ENCODE measurements at regions not wholly inside any gene's neighbourhood (a gene's known extent, or its start where the extent isn't known, plus 50 kb on each side); places are given as distances from the start of the nearest gene placed in this dataset.

DNA sequence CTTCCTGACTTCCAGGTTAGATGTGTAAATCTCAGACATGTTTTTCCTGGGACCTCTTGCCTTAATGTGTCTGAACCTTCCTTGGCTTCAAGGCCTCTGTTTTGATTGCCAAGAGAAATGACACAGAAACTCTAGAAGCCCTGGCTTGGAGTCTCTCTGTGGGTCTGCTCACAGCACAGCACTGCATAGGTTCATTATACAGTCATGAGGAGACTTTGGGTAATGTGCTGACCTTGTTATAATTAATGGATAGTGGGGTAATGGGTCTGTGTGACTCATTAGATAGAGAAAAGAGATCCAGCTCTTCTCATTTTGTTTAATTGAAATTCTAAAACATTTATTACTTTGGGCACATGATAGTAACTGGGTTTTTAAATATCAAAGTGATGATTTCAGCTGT, 175.8 kb upstream of the GLRA1 start:
- no peak overlapping the region for H3K4me3 ChIP-seq (ENCODE audit: low read length)
- no peak for TF ChIP-seq EZH2phosphoT487 (IDR thresholded peaks at IDR 0.05; ENCODE audit: low read depth)
- TF ChIP-seq, protein P1, sequence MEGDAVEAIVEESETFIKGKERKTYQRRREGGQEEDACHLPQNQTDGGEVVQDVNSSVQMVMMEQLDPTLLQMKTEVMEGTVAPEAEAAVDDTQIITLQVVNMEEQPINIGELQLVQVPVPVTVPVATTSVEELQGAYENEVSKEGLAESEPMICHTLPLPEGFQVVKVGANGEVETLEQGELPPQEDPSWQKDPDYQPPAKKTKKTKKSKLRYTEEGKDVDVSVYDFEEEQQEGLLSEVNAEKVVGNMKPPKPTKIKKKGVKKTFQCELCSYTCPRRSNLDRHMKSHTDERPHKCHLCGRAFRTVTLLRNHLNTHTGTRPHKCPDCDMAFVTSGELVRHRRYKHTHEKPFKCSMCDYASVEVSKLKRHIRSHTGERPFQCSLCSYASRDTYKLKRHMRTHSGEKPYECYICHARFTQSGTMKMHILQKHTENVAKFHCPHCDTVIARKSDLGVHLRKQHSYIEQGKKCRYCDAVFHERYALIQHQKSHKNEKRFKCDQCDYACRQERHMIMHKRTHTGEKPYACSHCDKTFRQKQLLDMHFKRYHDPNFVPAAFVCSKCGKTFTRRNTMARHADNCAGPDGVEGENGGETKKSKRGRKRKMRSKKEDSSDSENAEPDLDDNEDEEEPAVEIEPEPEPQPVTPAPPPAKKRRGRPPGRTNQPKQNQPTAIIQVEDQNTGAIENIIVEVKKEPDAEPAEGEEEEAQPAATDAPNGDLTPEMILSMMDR (IDR thresholded peaks at IDR 0.05; ENCODE audit: low read depth, low read length): no peak
- no peaks in the 10 kb centered on the region for H4K20me1 ChIP-seq (ENCODE audit: insufficient read depth, low read length)
- no peak overlapping the region for H3K27ac ChIP-seq (ENCODE audit: low read length)
- H3K27me3 ChIP-seq (ENCODE audit: low read depth, low read length): no peaks in the 10 kb centered on the region
- no peak overlapping the region for H3K9ac ChIP-seq (ENCODE audit: low read length)
- H3K79me2 ChIP-seq (ENCODE audit: low read length): no peaks in the 10 kb centered on the region
- H3K9me3 ChIP-seq (ENCODE audit: insufficient read depth, low read length): no peaks in the 10 kb centered on the region
- no peaks in the 10 kb centered on the region for H3K36me3 ChIP-seq (replicated peaks; ENCODE audit: low read depth, low read length)
- H2AFZ ChIP-seq (ENCODE audit: low read depth, low read length): no peak overlapping the region
- H3K4me1 ChIP-seq (ENCODE audit: low read length): no peaks in the 10 kb centered on the region
- H3K4me2 ChIP-seq (ENCODE audit: low read length): no peak overlapping the region

DNA sequence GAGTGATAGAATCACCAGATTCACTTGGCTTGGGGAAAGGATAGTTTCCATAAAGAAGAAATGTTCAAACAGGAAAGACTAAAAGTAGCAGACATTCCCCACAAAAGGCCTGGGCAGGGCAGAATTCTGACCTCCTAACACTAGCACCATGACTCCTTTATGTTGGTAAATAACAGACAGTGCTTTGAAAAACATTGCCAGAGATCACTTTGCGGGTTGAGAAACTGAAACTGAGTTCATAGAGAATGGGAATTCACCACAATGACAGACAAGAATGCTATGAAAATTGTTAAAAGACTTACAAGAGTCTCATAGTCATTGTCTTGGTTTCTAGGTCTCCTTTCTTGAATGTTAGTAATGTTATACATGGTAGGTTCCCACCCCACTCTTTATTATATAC, 172.5 kb upstream of the GLRA1 start:
- TF ChIP-seq EZH2phosphoT487 (IDR thresholded peaks at IDR 0.05; ENCODE audit: low read depth): no peak
- TF ChIP-seq, protein P1 (IDR thresholded peaks at IDR 0.05; ENCODE audit: low read depth, low read length): no peak
- no peak overlapping the region for H2AFZ ChIP-seq (ENCODE audit: low read depth, low read length)

DNA sequence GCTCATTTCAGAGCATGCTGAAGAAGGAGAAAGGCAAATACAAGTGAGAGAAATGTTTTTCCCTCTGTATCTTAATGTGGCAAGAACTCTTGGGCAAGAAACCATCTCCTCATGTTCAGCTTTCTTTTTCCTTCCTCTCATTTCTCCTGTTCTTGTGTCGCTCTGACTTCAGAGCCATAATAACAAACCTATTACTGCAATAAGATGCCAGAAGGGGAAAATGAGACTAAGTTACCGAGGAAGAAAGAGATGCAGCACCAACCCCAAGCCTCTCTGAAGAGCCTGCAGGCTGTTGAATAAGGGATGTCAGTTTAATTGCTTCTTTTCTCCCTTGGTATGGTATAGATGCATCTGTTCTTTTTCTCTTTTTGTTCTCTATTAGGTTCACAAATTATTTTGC, 170.1 kb upstream of the GLRA1 start:
- no peak for TF ChIP-seq EZH2phosphoT487 (IDR thresholded peaks at IDR 0.05; ENCODE audit: low read depth)
- TF ChIP-seq, protein P1 (IDR thresholded peaks at IDR 0.05; ENCODE audit: low read depth, low read length): no peak
- Histone ChIP-seq H3K4me3 (ENCODE audit: low read length) (no peak overlapping the region), H3K27me3 (ENCODE audit: low read depth, low read length) (no peaks in the 10 kb centered on the region), H3K9ac (ENCODE audit: low read length) (no peak overlapping the region), H3K27ac (ENCODE audit: low read length) (no peak overlapping the region), H2AFZ (ENCODE audit: low read depth, low read length) (no peak overlapping the region), H4K20me1 (ENCODE audit: insufficient read depth, low read length) (no peaks in the 10 kb centered on the region), H3K4me1 (ENCODE audit: low read length) (no peaks in the 10 kb centered on the region), H3K36me3 (replicated peaks; ENCODE audit: low read depth, low read length) (no peaks in the 10 kb centered on the region), H3K4me2 (ENCODE audit: low read length) (no peak overlapping the region), H3K9me3 (ENCODE audit: insufficient read depth, low read length) (no peaks in the 10 kb centered on the region), H3K79me2 (ENCODE audit: low read length) (no peaks in the 10 kb centered on the region)

More for the DNA sequence above, 172.5 kb upstream of the GLRA1 start:
- H3K27me3 ChIP-seq (ENCODE audit: low read depth, low read length): no peaks in the 10 kb centered on the region
- H3K4me2 ChIP-seq (ENCODE audit: low read length): no peak overlapping the region
- H3K9me3 ChIP-seq (ENCODE audit: insufficient read depth, low read length): no peaks in the 10 kb centered on the region
- no peaks in the 10 kb centered on the region for H3K79me2 ChIP-seq (ENCODE audit: low read length)
- H3K9ac ChIP-seq (ENCODE audit: low read length): no peak overlapping the region
- H4K20me1 ChIP-seq (ENCODE audit: insufficient read depth, low read length): no peaks in the 10 kb centered on the region
- no peaks in the 10 kb centered on the region for H3K4me1 ChIP-seq (ENCODE audit: low read length)
- H3K4me3 ChIP-seq (ENCODE audit: low read length): no peak overlapping the region
- no peak overlapping the region for H3K27ac ChIP-seq (ENCODE audit: low read length)
- H3K36me3 ChIP-seq (replicated peaks; ENCODE audit: low read depth, low read length): no peaks in the 10 kb centered on the region

DNA sequence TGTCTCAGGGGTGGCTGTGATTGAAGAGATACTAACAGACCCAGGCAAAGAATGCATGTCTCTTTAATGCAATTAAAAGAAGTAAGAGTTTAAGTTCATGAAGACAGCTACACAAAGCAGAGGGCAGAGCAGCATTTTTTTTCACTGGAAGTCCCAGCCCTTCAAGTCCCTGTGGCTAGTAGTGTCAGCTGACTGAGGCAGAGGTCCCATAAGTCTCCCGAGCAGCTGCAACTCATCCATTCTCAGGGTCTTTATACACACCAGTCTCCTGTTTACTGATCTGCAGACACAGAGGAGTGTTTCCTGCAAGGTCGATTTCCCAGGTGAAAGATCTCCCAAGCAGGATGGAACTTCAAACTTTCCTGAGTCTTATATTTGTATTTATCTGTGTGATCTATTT, 169.4 kb upstream of the GLRA1 start:
- no peaks in the 10 kb centered on the region for H4K20me1 ChIP-seq (ENCODE audit: insufficient read depth, low read length)
- TF ChIP-seq EZH2phosphoT487 (IDR thresholded peaks at IDR 0.05; ENCODE audit: low read depth): no peak
- TF ChIP-seq, protein P1 (IDR thresholded peaks at IDR 0.05; ENCODE audit: low read depth, low read length): no peak

More for the DNA sequence above, 169.4 kb upstream of the GLRA1 start:
- no peaks in the 10 kb centered on the region for H3K27me3 ChIP-seq (ENCODE audit: low read depth, low read length)
- no peaks in the 10 kb centered on the region for H3K79me2 ChIP-seq (ENCODE audit: low read length)
- H3K4me3 ChIP-seq (ENCODE audit: low read length): no peak overlapping the region
- H3K4me1 ChIP-seq (ENCODE audit: low read length): no peaks in the 10 kb centered on the region
- no peak overlapping the region for H3K4me2 ChIP-seq (ENCODE audit: low read length)
- H3K9me3 ChIP-seq (ENCODE audit: insufficient read depth, low read length): no peaks in the 10 kb centered on the region
- no peak overlapping the region for H3K27ac ChIP-seq (ENCODE audit: low read length)
- no peak overlapping the region for H3K9ac ChIP-seq (ENCODE audit: low read length)
- H3K36me3 ChIP-seq (replicated peaks; ENCODE audit: low read depth, low read length): no peaks in the 10 kb centered on the region
- no peak overlapping the region for H2AFZ ChIP-seq (ENCODE audit: low read depth, low read length)

All from OCI-LY3 (cell line).